C4-2B (cell line): ENCODE measurements at regions not wholly inside any gene's neighbourhood (a gene's known extent, or its start where the extent isn't known, plus 50 kb on each side); places are given as distances from the start of the nearest gene placed in this dataset.

ENCODE experiments used
- CTCF ChIP-seq: fragments of 450-650 bp; conservative IDR thresholded peaks from 2 replicates; pipeline ENCODE4 v1.5.1; 2017; ENCODE audit warnings: mild to moderate bottlenecking
- ZFX ChIP-seq: fragments of 450-650 bp; IDR thresholded peaks from 2 replicates; pipeline ENCODE4 v1.6.1; 2017

- TF ChIP-seq CTCF, result no peak
- TF ChIP-seq ZFX, result no peak
Observed at GRCh38 chr22:49564054-49564453, 263.6 kb downstream of the BRD1 start.
